Astrocyte (in vitro differentiated cells and primary cell): ENCODE measurements at regions not wholly inside any gene's neighbourhood (a gene's known extent, or its start where the extent isn't known, plus 50 kb on each side); places are given as distances from the start of the nearest gene placed in this dataset.

ENCODE experiments used
- CTCF ChIP-seq: IDR thresholded peaks from 2 replicates; pipeline ENCODE4 v1.5.1; 2011; ENCODE audit warnings: low read depth, mild to moderate bottlenecking, inconsistent platforms, low read length, moderate library complexity; ENCODE audit not compliant: insufficient read depth
- EZH2 ChIP-seq: IDR thresholded peaks from 2 replicates; pipeline ENCODE4 v1.6.1; 2012; ENCODE audit warnings: mild to moderate bottlenecking, low read length, inconsistent platforms; ENCODE audit not compliant: insufficient read depth

GRCh38 chr9:115775659-115776058 is 377.9 kb upstream of the PAPPA start:
- TF ChIP-seq CTCF (no peak), EZH2 (no peak)
